ENCODE measurements at regions not wholly inside any gene's neighbourhood (a gene's known extent, or its start where the extent isn't known, plus 50 kb on each side); places are given as distances from the start of the nearest gene placed in this dataset.
"Not testable (repeated sequence)": the region's sequence is repeated elsewhere in the genome, so short reads cannot be mapped to it uniquely, and the experiment has no call there.

- DNase-seq = no peak
These were observed 116.2 kb upstream of the PLAAT1 start for GRCh38 chr3:193124861-193125260.

GRCh38 chr3:193129607-193130006, 111.4 kb upstream of the PLAAT1 start:
- no peak for DNase-seq

- no peak for DNase-seq
These were observed 110.4 kb upstream of the PLAAT1 start for GRCh38 chr3:193130576-193130975.

- DNase-seq = no peak
These were observed 108.8 kb upstream of the PLAAT1 start for GRCh38 chr3:193132241-193132640.

- DNase-seq = no peak
These were observed 108.1 kb upstream of the PLAAT1 start for GRCh38 chr3:193132964-193133363.

GRCh38 chr3:193134856-193135255, 106.2 kb upstream of the PLAAT1 start:
- DNase-seq = no peak

GRCh38 chr3:193140381-193140780, 100.6 kb upstream of the PLAAT1 start:
- no peak for DNase-seq

- no peak for DNase-seq
These were observed 95.8 kb upstream of the PLAAT1 start for GRCh38 chr3:193145248-193145647.

GRCh38 chr3:193148688-193149473, 92.1 kb upstream of the PLAAT1 start:
- DNase-seq = no peak

GRCh38 chr3:193149998-193150397, 91.0 kb upstream of the PLAAT1 start:
- DNase-seq = no peak

GRCh38 chr3:193155044-193155781, 85.8 kb upstream of the PLAAT1 start:
- DNase-seq = not testable (repeated sequence)

- DNase-seq = no peak
These were observed 84.0 kb upstream of the PLAAT1 start for GRCh38 chr3:193157051-193157450.

GRCh38 chr3:193165431-193166120, 75.4 kb upstream of the PLAAT1 start:
- DNase-seq = no peak

- DNase-seq = peak; percentile 29 to 73
These were observed 72.1 kb upstream of the PLAAT1 start for GRCh38 chr3:193168931-193169330.

GRCh38 chr3:193174140-193174539, 66.9 kb upstream of the PLAAT1 start:
- no peak for DNase-seq

- DNase-seq = not testable (repeated sequence)
These were observed 61.5 kb upstream of the PLAAT1 start for GRCh38 chr3:193179332-193180012.

- no peak for DNase-seq
These were observed 53.8 kb upstream of the PLAAT1 start for GRCh38 chr3:193187070-193187722.

- peak; percentile 37 to 61 for DNase-seq
These were observed 50.8 kb upstream of the PLAAT1 start for GRCh38 chr3:193190146-193190786.

All from NCI-H187 (cell line).